GM12872 (cell line): ENCODE measurements at regions not wholly inside any gene's neighbourhood (a gene's known extent, or its start where the extent isn't known, plus 50 kb on each side); places are given as distances from the start of the nearest gene placed in this dataset.

Experiments
- TF ChIP-seq, protein P1 (sequence below): IDR thresholded peaks from 3 replicates; pipeline ENCODE4 v1.5.1; 2011; ENCODE audit warnings: low read depth, mild to moderate bottlenecking, low read length, moderate library complexity; ENCODE audit not compliant: insufficient read depth

DNA sequence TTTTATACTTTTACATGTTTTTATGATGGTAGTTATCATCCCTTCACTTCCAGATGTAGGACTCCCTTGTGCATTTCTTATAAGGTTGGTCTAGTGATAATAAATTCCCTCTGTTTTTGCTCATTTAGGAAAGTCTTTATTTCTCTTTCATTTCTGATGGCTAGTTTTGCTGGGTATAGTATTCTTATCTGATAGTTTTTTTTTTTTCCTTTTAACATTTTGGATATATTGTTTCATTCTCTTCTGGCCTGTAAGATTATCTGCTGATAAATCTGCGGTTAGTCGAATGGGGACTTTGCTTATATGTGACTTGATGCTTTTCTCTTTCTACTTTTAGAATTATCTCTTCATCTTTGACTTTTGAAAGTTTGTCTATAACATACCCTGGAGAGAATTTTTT, 153.1 kb upstream of the MPHOSPH6 start:
- TF ChIP-seq, protein P1, sequence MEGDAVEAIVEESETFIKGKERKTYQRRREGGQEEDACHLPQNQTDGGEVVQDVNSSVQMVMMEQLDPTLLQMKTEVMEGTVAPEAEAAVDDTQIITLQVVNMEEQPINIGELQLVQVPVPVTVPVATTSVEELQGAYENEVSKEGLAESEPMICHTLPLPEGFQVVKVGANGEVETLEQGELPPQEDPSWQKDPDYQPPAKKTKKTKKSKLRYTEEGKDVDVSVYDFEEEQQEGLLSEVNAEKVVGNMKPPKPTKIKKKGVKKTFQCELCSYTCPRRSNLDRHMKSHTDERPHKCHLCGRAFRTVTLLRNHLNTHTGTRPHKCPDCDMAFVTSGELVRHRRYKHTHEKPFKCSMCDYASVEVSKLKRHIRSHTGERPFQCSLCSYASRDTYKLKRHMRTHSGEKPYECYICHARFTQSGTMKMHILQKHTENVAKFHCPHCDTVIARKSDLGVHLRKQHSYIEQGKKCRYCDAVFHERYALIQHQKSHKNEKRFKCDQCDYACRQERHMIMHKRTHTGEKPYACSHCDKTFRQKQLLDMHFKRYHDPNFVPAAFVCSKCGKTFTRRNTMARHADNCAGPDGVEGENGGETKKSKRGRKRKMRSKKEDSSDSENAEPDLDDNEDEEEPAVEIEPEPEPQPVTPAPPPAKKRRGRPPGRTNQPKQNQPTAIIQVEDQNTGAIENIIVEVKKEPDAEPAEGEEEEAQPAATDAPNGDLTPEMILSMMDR, result no peak

DNA sequence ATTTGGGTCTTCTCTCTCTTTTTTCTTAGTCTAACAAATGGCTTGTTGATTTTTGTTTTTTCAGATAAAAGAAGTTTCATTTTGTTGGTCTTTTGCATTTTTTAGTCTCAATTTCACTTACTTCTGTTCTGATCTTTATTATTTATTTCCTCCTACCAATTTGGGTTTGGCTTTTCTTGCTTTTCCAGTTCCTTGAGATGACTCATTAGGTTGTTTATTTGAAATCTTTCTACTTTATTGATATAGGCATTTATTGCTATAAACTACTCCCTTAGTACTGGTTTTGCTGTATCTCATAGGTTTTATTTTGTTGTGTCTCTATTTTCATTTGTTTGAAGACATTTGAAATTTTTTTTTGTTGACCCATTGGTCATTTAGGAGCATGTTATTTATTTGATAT, 152.2 kb upstream of the MPHOSPH6 start:
- TF ChIP-seq, protein P1, result no peak

DNA sequence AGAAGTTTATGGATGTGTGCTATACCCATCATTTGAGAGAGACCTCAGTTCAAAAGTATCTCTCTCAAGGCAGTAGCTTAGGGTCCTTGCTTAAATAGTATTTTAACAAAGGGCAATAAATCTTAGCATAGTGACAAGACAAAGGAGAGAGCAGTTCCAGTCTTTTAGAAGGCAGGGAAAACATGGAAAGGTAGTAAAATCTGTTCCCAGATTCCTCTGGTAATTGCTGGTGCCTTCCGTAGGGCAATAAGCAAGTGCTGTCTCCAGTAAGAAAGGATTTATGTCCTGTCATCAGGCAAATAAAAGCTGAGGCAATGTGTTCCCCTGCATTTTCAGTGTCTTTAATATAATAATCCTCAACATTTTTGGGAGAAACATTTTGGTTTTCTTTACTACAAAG, 149.0 kb upstream of the MPHOSPH6 start:
- TF ChIP-seq, protein P1, result no peak

DNA sequence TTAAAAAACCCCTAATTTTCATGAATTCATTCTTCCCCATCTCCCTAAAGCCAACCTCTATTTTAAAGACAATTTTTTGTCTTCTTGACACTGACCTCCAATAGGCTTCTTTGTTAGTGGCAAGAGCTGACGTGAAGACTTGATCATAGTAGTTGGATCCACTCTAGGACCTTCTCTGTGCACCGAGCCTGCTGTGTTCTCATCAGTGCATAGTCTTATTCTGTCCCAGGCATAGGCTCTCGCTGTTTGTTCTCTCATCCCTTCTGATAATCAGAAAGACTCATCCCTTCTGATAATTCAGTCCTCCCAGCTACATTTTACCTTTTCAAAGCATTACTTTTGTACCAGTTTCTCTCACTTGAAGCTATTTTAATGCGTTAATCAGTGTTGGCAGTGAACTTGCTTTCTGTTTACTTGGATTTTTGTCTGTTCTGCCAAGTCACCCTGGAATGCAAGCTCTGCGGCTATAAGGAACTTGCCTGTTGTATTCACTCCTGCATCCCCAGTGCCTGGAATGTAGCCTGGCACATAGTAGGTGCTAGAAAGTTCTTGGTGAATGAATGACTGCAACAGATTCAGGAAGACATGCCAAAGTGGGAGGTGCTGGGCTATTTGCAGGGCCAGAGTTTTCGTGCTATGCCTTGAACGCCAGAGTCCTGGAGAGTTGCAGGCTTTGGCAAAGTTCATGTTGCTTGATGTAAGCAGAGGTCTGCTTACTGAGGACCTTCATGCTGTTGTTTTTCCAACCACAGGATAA, 147.6 kb upstream of the MPHOSPH6 start:
- TF ChIP-seq, protein P1, result no peak

DNA sequence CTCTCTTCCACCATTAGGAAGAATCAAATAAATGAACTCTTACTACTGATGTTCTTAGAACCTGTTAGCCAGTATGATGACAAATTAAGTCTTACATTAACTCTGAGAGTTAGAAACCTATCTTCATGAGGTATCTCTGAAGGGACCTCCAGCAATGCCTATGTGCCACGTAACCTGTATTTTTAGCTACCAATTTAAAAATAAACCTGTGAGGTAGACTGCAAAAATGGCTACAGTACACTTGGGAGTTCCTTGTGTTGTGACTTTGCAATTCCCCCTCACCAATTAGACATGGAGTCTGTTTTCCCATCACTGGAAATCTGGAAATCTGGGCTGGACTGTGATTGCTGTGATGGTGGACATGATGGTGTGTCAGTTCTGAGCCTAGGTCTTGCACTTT, 143.7 kb upstream of the MPHOSPH6 start:
- TF ChIP-seq, protein P1, result no peak

DNA sequence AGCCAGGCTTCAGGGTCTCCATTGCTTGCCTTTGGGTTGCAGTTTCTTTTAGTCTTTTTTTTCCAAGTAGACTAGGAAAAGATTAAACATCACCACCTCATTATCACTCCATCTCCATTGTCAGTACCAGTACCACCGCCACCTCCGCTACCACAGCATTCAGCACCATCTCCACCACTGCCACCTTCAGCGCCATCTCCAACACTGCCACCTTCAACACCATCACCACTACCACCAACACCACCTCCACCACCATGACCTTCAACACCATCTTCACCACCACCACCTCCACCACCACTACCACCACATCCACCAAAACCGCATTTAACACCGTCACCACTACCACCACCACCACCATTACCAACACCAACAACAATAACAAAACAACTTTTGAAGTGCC, 141.5 kb upstream of the MPHOSPH6 start:
- TF ChIP-seq, protein P1, result no peak

DNA sequence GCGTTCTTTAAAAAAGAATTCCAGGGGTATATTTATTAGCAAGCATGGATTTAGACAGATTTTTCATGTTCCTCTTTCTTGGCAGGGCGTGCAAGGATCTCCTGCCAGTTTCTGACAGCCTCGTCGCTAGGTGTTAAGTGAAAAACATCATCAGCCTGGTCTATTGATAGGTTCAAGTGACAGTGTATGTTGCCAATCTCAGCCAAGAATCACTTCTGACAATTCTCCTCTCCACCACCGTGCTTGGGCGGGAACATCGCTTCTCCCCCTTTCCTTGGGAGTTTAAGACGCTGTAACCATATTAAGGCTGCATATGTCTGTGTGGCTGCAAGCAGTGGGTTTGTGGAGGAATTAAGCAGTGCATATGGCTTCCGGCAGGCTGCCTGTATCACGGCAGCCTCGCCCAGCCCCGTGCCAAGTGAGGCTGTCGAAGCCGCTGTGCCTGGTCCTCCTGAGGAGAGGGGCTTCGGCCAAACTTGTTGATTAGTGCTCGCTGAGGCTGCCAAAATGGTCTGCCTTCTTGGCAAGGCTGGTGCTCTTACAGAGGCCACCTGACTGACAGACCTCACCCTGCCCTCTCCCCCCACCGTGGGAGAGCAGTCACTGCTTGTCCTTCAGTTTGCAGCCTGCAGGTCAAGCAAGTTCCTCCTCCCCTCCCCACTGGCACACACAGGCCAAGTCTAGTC, 132.2 kb upstream of the MPHOSPH6 start:
- TF ChIP-seq, protein P1, result no peak
